HEK293 (cell line): ENCODE measurements at regions not wholly inside any gene's neighbourhood (a gene's known extent, or its start where the extent isn't known, plus 50 kb on each side); places are given as distances from the start of the nearest gene placed in this dataset.

Experiments used
- CTCF ChIA-PET: fragments of 350-600 bp; formaldehyde crosslinking; extraction: SDS; loops from one replicate; lab custom pipeline; 2021; ENCODE audit warnings: antibody characterized with exemption; lab: Yijun Ruan, JAX
- POLR2A ChIA-PET: fragments of 300-600 bp; formaldehyde crosslinking; extraction: SDS; loops from one replicate; lab custom pipeline; 2020; ENCODE audit warnings: antibody characterized with exemption, inconsistent platforms; lab: Yijun Ruan, JAX
- H3K27ac ChIP-seq: fragments of 200-500 bp; sonication (Bioruptor generic); 2 replicates; pipeline ENCODE4 v1.5.1; 2014; ENCODE audit warnings: low read depth, low read length, control low read depth, inconsistent platforms; ENCODE audit errors: extremely low read depth
- H3K36me3 ChIP-seq, 2 experiments: fragments of 200-500 bp in 1 of 2; sonication (Bioruptor generic) in 1 of 2; 1 replicate in 1 of 2; 2 replicates in 1 of 2; pipeline ENCODE4 v1.5.1; 2014 to 2017; ENCODE audit warnings: inconsistent platforms in 2 of 2, low read length in 2 of 2; ENCODE audit not compliant: control insufficient read depth in 2 of 2, insufficient read depth in 1 of 2
- H3K4me1 ChIP-seq: fragments of 200-500 bp; sonication (Bioruptor generic); 2 replicates; pipeline ENCODE4 v1.5.1; 2014; ENCODE audit warnings: mild to moderate bottlenecking, low read length, inconsistent platforms; ENCODE audit not compliant: control insufficient read depth, insufficient read depth
- H3K4me3 ChIP-seq: 2 replicates; pipeline ENCODE4 v1.5.1; 2011; ENCODE audit warnings: low read depth, mild to moderate bottlenecking, control low read depth, low read length, moderate library complexity
- H3K9me3 ChIP-seq: fragments of 200-500 bp; sonication (Bioruptor generic); 2 replicates; pipeline ENCODE4 v1.5.1; 2014; ENCODE audit warnings: low read depth, low read length, inconsistent platforms; ENCODE audit not compliant: control insufficient read depth, insufficient read depth
- KLF7 ChIP-seq: fragments of 450-650 bp; formaldehyde crosslinking; IDR thresholded peaks from 2 replicates; pipeline ENCODE4 v1.5.1; 2016; ENCODE audit warnings: missing biosample characterization, missing genetic modification characterization, borderline replicate concordance
- MZF1 ChIP-seq: fragments of 450-650 bp; formaldehyde crosslinking; IDR thresholded peaks from 2 replicates; pipeline ENCODE4 v1.5.1; 2017; ENCODE audit warnings: missing biosample characterization, missing genetic modification characterization, borderline replicate concordance
- PRDM10 ChIP-seq: fragments of 450-650 bp; formaldehyde crosslinking; IDR thresholded peaks from 2 replicates; pipeline ENCODE4 v1.5.1; 2016; ENCODE audit warnings: missing biosample characterization, missing genetic modification characterization
- ZIC2 ChIP-seq: fragments of 450-650 bp; formaldehyde crosslinking; IDR thresholded peaks from 2 replicates; pipeline ENCODE4 v1.5.1; 2016; ENCODE audit warnings: missing biosample characterization, missing genetic modification characterization
- ZNF10 ChIP-seq: fragments of 450-650 bp; formaldehyde crosslinking; IDR thresholded peaks from 2 replicates; pipeline ENCODE4 v1.5.1; 2017; ENCODE audit warnings: missing biosample characterization, missing genetic modification characterization
- ZNF174 ChIP-seq: fragments of 450-650 bp; formaldehyde crosslinking; IDR thresholded peaks from 2 replicates; pipeline ENCODE4 v1.5.0; 2017; ENCODE audit warnings: missing biosample characterization, mild to moderate bottlenecking, missing genetic modification characterization
- ZNF211 ChIP-seq: fragments of 450-650 bp; formaldehyde crosslinking; IDR thresholded peaks from 2 replicates; pipeline ENCODE4 v1.5.1; 2016; ENCODE audit warnings: low read depth, missing biosample characterization, missing genetic modification characterization
- ZNF274 ChIP-seq, 2 experiments: fragments of 200-500 bp in 1 of 2; fragments of 450-650 bp in 1 of 2; sonication (Bioruptor generic) in 1 of 2; formaldehyde crosslinking in 1 of 2; IDR thresholded peaks; 2 replicates each; pipeline versions ENCODE4 v1.5.1 to v1.6.1; 2014 to 2016; ENCODE audit warnings: borderline replicate concordance in 1 of 2, inconsistent platforms in 1 of 2, low read length in 1 of 2, missing biosample characterization in 1 of 2, missing genetic modification characterization in 1 of 2
- ZNF354C ChIP-seq: fragments of 450-650 bp; formaldehyde crosslinking; IDR thresholded peaks from 2 replicates; pipeline ENCODE4 v1.5.1; 2016; ENCODE audit warnings: missing biosample characterization, missing genetic modification characterization, low read depth, borderline replicate concordance
- ZNF394 ChIP-seq: fragments of 450-650 bp; formaldehyde crosslinking; IDR thresholded peaks from 2 replicates; pipeline ENCODE4 v1.5.1; 2016; ENCODE audit warnings: missing biosample characterization, missing genetic modification characterization, mild to moderate bottlenecking, moderate library complexity, borderline replicate concordance
- ZNF423 ChIP-seq: fragments of 450-650 bp; formaldehyde crosslinking; IDR thresholded peaks from 2 replicates; pipeline ENCODE4 v1.5.1; 2016; ENCODE audit warnings: missing biosample characterization, missing genetic modification characterization
- ZNF501 ChIP-seq: fragments of 450-650 bp; formaldehyde crosslinking; IDR thresholded peaks from 2 replicates; pipeline ENCODE4 v1.5.1; 2016; ENCODE audit warnings: missing biosample characterization, missing genetic modification characterization
- ZNF654 ChIP-seq: fragments of 450-650 bp; formaldehyde crosslinking; IDR thresholded peaks from 2 replicates; pipeline ENCODE4 v1.5.1; 2016; ENCODE audit warnings: low read depth, missing biosample characterization, missing genetic modification characterization
- ZNF701 ChIP-seq: fragments of 450-650 bp; formaldehyde crosslinking; IDR thresholded peaks from 2 replicates; pipeline ENCODE4 v1.5.1; 2016; ENCODE audit warnings: missing biosample characterization, missing genetic modification characterization
- ZNF707 ChIP-seq: fragments of 450-650 bp; formaldehyde crosslinking; IDR thresholded peaks from 2 replicates; pipeline ENCODE4 v1.5.1; 2016; ENCODE audit warnings: missing biosample characterization, missing genetic modification characterization
- ZSCAN5A ChIP-seq: fragments of 450-650 bp; formaldehyde crosslinking; IDR thresholded peaks from 2 replicates; pipeline ENCODE4 v1.5.1; 2016; ENCODE audit warnings: missing biosample characterization, missing genetic modification characterization
- TF ChIP-seq, protein P1 (sequence below): fragments of 450-650 bp; formaldehyde crosslinking; IDR thresholded peaks from 2 replicates; pipeline ENCODE4 v1.5.1; 2016; ENCODE audit warnings: missing biosample characterization, missing genetic modification characterization
- TF ChIP-seq, protein P2 (sequence below): fragments of 450-650 bp; formaldehyde crosslinking; IDR thresholded peaks from 2 replicates; pipeline ENCODE4 v1.5.1; 2016; ENCODE audit warnings: missing biosample characterization, missing genetic modification characterization
- TF ChIP-seq, protein P3 (sequence below): sonication (generic); formaldehyde crosslinking; IDR thresholded peaks from 2 replicates; pipeline ENCODE4 v1.8.1; 2022; ENCODE audit warnings: mild to moderate bottlenecking, moderate library complexity, missing genetic modification reagents
- TF ChIP-seq, protein P4 (sequence below): fragments of 450-650 bp; formaldehyde crosslinking; IDR thresholded peaks from 2 replicates; pipeline ENCODE4 v1.5.1; 2017; ENCODE audit warnings: missing biosample characterization, missing genetic modification characterization

GRCh38 chr11:112770487-112770886, 190.7 kb upstream of the NCAM1 start:
- ChIA-PET POLR2A (no interaction called here), CTCF (no interaction called here)
- no peak overlapping the region for H3K27ac ChIP-seq
- H3K9me3 ChIP-seq = no peaks in the 10 kb centered on the region
- no peaks in the 10 kb centered on the region for H3K4me1 ChIP-seq
- TF ChIP-seq ZNF10 (tag by site-specific recombination) = no peak
- no peak for TF ChIP-seq ZNF394
- TF ChIP-seq MZF1 (tag by site-specific recombination) = no peak
- TF ChIP-seq ZNF701 = no peak
- no peak for TF ChIP-seq ZNF354C
- TF ChIP-seq KLF7 (tag by site-specific recombination) = no peak
- TF ChIP-seq, protein P1, sequence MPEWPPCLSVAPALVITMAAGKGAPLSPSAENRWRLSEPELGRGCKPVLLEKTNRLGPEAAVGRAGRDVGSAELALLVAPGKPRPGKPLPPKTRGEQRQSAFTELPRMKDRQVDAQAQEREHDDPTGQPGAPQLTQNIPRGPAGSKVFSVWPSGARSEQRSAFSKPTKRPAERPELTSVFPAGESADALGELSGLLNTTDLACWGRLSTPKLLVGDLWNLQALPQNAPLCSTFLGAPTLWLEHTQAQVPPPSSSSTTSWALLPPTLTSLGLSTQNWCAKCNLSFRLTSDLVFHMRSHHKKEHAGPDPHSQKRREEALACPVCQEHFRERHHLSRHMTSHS (tag by site-specific recombination) = no peak
- no peak for TF ChIP-seq ZIC2
- no peak for TF ChIP-seq ZNF707
- TF ChIP-seq, protein P2, sequence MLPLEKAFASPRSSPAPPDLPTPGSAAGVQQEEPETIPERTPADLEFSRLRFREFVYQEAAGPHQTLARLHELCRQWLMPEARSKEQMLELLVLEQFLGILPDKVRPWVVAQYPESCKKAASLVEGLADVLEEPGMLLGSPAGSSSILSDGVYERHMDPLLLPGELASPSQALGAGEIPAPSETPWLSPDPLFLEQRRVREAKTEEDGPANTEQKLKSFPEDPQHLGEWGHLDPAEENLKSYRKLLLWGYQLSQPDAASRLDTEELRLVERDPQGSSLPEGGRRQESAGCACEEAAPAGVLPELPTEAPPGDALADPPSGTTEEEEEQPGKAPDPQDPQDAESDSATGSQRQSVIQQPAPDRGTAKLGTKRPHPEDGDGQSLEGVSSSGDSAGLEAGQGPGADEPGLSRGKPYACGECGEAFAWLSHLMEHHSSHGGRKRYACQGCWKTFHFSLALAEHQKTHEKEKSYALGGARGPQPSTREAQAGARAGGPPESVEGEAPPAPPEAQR (tag by site-specific recombination) = no peak
- TF ChIP-seq ZNF501 (tag by site-specific recombination) = no peak
- TF ChIP-seq ZNF423 (tag by site-specific recombination) = no peak
- no peak for TF ChIP-seq ZNF274 (IDR thresholded peaks at IDR 0.05; ENCODE audit: low read length)
- no peak for TF ChIP-seq ZNF274 (tag by site-specific recombination; IDR thresholded peaks at IDR 0.05; ENCODE audit: borderline replicate concordance)
- H3K4me3 ChIP-seq = no peak overlapping the region
- H3K36me3 ChIP-seq = no peaks in the 10 kb centered on the region

DNA sequence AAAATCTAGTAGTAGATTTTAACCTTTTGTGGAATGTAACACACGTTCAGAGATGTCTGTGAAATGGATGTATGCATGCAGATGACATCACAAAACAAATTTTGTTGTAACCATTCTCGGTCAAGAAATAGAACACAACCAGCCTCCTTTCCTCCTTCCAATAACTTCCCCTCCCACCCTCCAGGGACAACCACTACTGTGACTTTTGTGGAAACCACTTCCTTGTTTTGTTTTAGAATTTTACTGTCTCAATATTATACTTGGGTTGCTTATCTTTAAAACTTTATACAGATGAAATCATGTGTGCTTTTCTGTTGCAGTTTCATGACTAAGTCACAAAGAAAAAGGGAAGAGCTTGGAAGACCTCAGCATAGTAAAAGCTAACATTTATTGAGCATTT, 189.4 kb upstream of the NCAM1 start:
- H3K27ac ChIP-seq = no peak overlapping the region
- no peaks in the 10 kb centered on the region for H3K9me3 ChIP-seq
- ChIA-PET CTCF (no interaction called here), POLR2A (no interaction called here)
- H3K4me3 ChIP-seq = no peak overlapping the region
- H3K4me1 ChIP-seq = no peaks in the 10 kb centered on the region
- TF ChIP-seq ZSCAN5A (tag by site-specific recombination) (no peak), ZNF654 (tag by site-specific recombination) (no peak), ZNF211 (tag by site-specific recombination) (no peak), ZNF394 (no peak), PRDM10 (tag by site-specific recombination) (no peak), ZNF174 (tag by site-specific recombination) (no peak)
- TF ChIP-seq, protein P3, sequence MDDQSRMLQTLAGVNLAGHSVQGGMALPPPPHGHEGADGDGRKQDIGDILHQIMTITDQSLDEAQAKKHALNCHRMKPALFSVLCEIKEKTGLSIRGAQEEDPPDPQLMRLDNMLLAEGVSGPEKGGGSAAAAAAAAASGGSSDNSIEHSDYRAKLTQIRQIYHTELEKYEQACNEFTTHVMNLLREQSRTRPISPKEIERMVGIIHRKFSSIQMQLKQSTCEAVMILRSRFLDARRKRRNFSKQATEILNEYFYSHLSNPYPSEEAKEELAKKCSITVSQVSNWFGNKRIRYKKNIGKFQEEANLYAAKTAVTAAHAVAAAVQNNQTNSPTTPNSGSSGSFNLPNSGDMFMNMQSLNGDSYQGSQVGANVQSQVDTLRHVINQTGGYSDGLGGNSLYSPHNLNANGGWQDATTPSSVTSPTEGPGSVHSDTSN (CRISPR knock-in tag) = no peak
- TF ChIP-seq, protein P4, sequence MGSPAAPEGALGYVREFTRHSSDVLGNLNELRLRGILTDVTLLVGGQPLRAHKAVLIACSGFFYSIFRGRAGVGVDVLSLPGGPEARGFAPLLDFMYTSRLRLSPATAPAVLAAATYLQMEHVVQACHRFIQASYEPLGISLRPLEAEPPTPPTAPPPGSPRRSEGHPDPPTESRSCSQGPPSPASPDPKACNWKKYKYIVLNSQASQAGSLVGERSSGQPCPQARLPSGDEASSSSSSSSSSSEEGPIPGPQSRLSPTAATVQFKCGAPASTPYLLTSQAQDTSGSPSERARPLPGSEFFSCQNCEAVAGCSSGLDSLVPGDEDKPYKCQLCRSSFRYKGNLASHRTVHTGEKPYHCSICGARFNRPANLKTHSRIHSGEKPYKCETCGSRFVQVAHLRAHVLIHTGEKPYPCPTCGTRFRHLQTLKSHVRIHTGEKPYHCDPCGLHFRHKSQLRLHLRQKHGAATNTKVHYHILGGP (tag by site-specific recombination) = no peak
- no peaks in the 10 kb centered on the region for H3K36me3 ChIP-seq
